ENCODE measurements at regions not wholly inside any gene's neighbourhood (a gene's known extent, or its start where the extent isn't known, plus 50 kb on each side); places are given as distances from the start of the nearest gene placed in this dataset.
"Not testable (repeated sequence)": the region's sequence is repeated elsewhere in the genome, so short reads cannot be mapped to it uniquely, and the experiment has no call there.

- Histone ChIP-seq H3K9me3 (no peaks in the 10 kb centered on the region), H3K4me3 (no peak overlapping the region), H3K27me3 (no peaks in the 10 kb centered on the region), H3K4me1 (no peaks in the 10 kb centered on the region), H3K36me3 (no peaks in the 10 kb centered on the region), H3K27ac (replicated peaks in 1 of 4) (no peak overlapping the region)
- intact Hi-C loops (cut with DNase I) = no loop called here
- TF ChIP-seq CTCF (IDR thresholded peaks at IDR 0.05) (no peak), POLR2AphosphoS5 (IDR thresholded peaks at IDR 0.05) (no peak), POLR2A (IDR thresholded peaks at IDR 0.05; ENCODE audit: low read depth) (no peak), EP300 (IDR thresholded peaks at IDR 0.05) (no peak)
- WGBS = 87% methylated on average over 2 of the region's 2 CpGs
- no peak for DNase-seq (ENCODE audit: extremely low spot score)
Observed at GRCh38 chr6:50899306-50899870, 80.7 kb downstream of the TFAP2B start.

- Histone ChIP-seq H3K36me3 (no peaks in the 10 kb centered on the region), H3K27ac (replicated peaks in 1 of 4) (no peak overlapping the region), H3K27me3 (no peaks in the 10 kb centered on the region), H3K4me1 (no peaks in the 10 kb centered on the region), H3K4me3 (no peak overlapping the region), H3K9me3 (no peaks in the 10 kb centered on the region)
- no peak for DNase-seq (ENCODE audit: extremely low spot score)
- TF ChIP-seq CTCF (IDR thresholded peaks at IDR 0.05) (no peak), EP300 (IDR thresholded peaks at IDR 0.05) (no peak), POLR2AphosphoS5 (IDR thresholded peaks at IDR 0.05) (no peak), POLR2A (IDR thresholded peaks at IDR 0.05; ENCODE audit: low read depth) (no peak)
- intact Hi-C loops (cut with DNase I) = no loop called here
Observed at GRCh38 chr6:50902260-50902659, 83.6 kb downstream of the TFAP2B start.

GRCh38 chr6:50905297-50905696 lies 86.6 kb downstream of the TFAP2B start:
- DNase-seq (ENCODE audit: extremely low spot score) = no peak
- WGBS = 42% methylated on average over 5 of the region's 5 CpGs
- H3K4me3 ChIP-seq = no peak overlapping the region
- intact Hi-C loops (cut with DNase I) = no loop called here
- H3K4me1 ChIP-seq = no peaks in the 10 kb centered on the region
- H3K9me3 ChIP-seq = no peaks in the 10 kb centered on the region
- TF ChIP-seq CTCF (IDR thresholded peaks at IDR 0.05) (no peak), POLR2A (IDR thresholded peaks at IDR 0.05; ENCODE audit: low read depth) (no peak), POLR2AphosphoS5 (IDR thresholded peaks at IDR 0.05) (no peak), EP300 (IDR thresholded peaks at IDR 0.05) (no peak)
- H3K36me3 ChIP-seq = no peaks in the 10 kb centered on the region
- no peaks in the 10 kb centered on the region for H3K27me3 ChIP-seq
- no peak overlapping the region for H3K27ac ChIP-seq (replicated peaks in 1 of 4)

- Histone ChIP-seq H3K4me1 (no peaks in the 10 kb centered on the region), H3K27ac (replicated peaks in 1 of 4) (no peak overlapping the region), H3K9me3 (no peaks in the 10 kb centered on the region), H3K27me3 (no peaks in the 10 kb centered on the region), H3K36me3 (no peaks in the 10 kb centered on the region), H3K4me3 (no peak overlapping the region)
- TF ChIP-seq POLR2A (IDR thresholded peaks at IDR 0.05; ENCODE audit: low read depth) = no peak
- no peak for TF ChIP-seq CTCF (IDR thresholded peaks at IDR 0.05)
- TF ChIP-seq EP300 (IDR thresholded peaks at IDR 0.05) = no peak
- TF ChIP-seq POLR2AphosphoS5 (IDR thresholded peaks at IDR 0.05) = no peak
- no peak for DNase-seq (ENCODE audit: extremely low spot score)
- intact Hi-C loops (cut with DNase I) = no loop called here
Observed at GRCh38 chr6:50907565-50907964, 88.9 kb downstream of the TFAP2B start.

GRCh38 chr6:50913105-50913770 lies 94.6 kb downstream of the TFAP2B start:
- Histone ChIP-seq H3K36me3 (no peaks in the 10 kb centered on the region), H3K9me3 (peaks cover 0 to 16% (median 13%) of the 10 kb centered on the region in 4 donors), H3K27ac (replicated peaks in 1 of 4) (no peak overlapping the region), H3K27me3 (no peaks in the 10 kb centered on the region), H3K4me1 (no peaks in the 10 kb centered on the region), H3K4me3 (no peak overlapping the region)
- intact Hi-C loops (cut with DNase I) = no loop called here
- DNase-seq (ENCODE audit: extremely low spot score) = no peak
- TF ChIP-seq POLR2A (IDR thresholded peaks at IDR 0.05; ENCODE audit: low read depth) = no peak
- TF ChIP-seq POLR2AphosphoS5 (IDR thresholded peaks at IDR 0.05) = no peak
- no peak for TF ChIP-seq CTCF (IDR thresholded peaks at IDR 0.05)
- WGBS = 92% methylated on average over 20 of the region's 20 CpGs

- H3K27me3 ChIP-seq; H3K4me1 ChIP-seq; H3K4me3 ChIP-seq; intact Hi-C loops (cut with DNase I); H3K27ac ChIP-seq (replicated peaks in 1 of 4); H3K36me3 ChIP-seq; DNase-seq (ENCODE audit: extremely low spot score): not testable (repeated sequence)
- no CpG with 5 or more reads among the region's 7 CpGs for WGBS
- H3K9me3 ChIP-seq = peaks cover 0 to 21% (median 7%) of the 10 kb centered on the region in 4 donors
Observed at GRCh38 chr6:50921378-50921777, 102.7 kb downstream of the TFAP2B start.
